ENCODE measurements at regions not wholly inside any gene's neighbourhood (a gene's known extent, or its start where the extent isn't known, plus 50 kb on each side); places are given as distances from the start of the nearest gene placed in this dataset.
A peak's percentile ranks its signal among the peaks of the same experiment; 100 is the strongest.

DNA sequence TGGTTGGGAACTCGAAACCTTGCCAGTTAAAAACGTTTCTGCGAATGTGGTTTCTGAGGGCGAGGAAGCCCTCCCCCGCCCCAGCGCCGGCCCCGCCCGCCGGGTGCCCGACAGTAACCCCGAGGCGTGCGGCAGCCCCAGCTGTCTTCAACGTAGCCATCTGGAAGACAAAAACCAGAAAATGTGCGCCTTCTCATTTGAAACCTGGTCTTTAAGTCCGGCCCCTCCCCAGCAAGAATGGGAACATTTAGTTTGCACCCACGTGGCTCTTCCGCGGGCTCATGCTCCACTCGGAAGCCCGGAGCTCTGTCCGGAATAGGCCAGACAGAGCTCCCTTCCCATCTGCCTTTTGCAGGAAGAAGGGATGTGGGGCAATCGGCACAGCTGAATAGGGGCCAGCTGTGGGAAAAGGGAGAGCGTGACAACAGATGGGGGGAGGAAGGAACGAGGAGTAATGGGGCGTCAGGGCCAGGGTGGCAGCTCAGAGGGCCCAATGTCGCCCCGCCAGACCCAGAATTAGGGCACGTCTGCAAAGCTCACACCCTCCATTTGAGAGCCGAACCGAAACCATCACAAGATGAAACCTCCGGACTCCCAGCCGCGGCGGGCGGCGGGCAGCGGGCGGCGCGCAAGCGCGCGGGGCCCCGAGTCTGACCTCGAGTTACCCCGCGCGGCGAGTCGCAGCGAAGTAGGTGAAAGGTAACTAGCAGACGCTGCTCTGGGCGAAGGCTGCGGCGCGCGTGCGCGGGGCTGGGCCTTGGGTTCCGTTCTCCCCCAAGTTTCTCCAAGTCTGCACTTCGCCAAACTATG is 63.4 kb upstream of the ABCA1 start (continued):
- TF ChIP-seq PATZ1 (tag by site-specific recombination; IDR thresholded peaks at IDR 0.05) (peak; percentile 51; the same call in 1 of the 2 replicates), ZBTB8A (tag by site-specific recombination; IDR thresholded peaks at IDR 0.05) (peak; percentile 84), ZNF600 (tag by site-specific recombination; IDR thresholded peaks at IDR 0.05) (peak; percentile 56), ZNF843 (tag by site-specific recombination; IDR thresholded peaks at IDR 0.05) (0 out of 2 replicates have a peak, but pooled peaks have one; percentile 24)

- ChIA-PET POLR2A (no interaction called here), CTCF (interaction anchor here (0.6 kb wide), 1 partner anchor 354 kb away, joined by 3 read pairs; no protein-coding TSS in a partner anchor)
- no peaks in the 10 kb centered on the region for H3K36me3 ChIP-seq (ENCODE audit: control insufficient read depth in 2 of 2, insufficient read depth in 1 of 2, low read length in 2 of 2)
Observed at GRCh38 chr9:104992659-104993058, 64.7 kb upstream of the ABCA1 start.

More at GRCh38 chr9:104992659-104993058, 64.7 kb upstream of the ABCA1 start:
- peaks cover 3% of the 10 kb centered on the region; the same call in 1 of the 2 replicates for H3K4me1 ChIP-seq (ENCODE audit: control insufficient read depth, insufficient read depth, low read length)
- TF ChIP-seq, protein P1, sequence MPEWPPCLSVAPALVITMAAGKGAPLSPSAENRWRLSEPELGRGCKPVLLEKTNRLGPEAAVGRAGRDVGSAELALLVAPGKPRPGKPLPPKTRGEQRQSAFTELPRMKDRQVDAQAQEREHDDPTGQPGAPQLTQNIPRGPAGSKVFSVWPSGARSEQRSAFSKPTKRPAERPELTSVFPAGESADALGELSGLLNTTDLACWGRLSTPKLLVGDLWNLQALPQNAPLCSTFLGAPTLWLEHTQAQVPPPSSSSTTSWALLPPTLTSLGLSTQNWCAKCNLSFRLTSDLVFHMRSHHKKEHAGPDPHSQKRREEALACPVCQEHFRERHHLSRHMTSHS (tag by site-specific recombination; IDR thresholded peaks at IDR 0.05): no peak
- no peak for TF ChIP-seq ZNF366 (tag by site-specific recombination; conservative IDR thresholded peaks at IDR 0.05)
- no peak for TF ChIP-seq ZNF16 (tag by site-specific recombination; IDR thresholded peaks at IDR 0.05; ENCODE audit: low read depth)
- no peak for TF ChIP-seq ZNF433 (tag by site-specific recombination; IDR thresholded peaks at IDR 0.05; ENCODE audit: low read depth)
- no peak for TF ChIP-seq ZSCAN30 (tag by site-specific recombination; IDR thresholded peaks at IDR 0.05)
- no peak for TF ChIP-seq WT1 (tag by site-specific recombination; IDR thresholded peaks at IDR 0.05)
- no peak for TF ChIP-seq ZSCAN18 (tag by site-specific recombination; IDR thresholded peaks at IDR 0.05)
- TF ChIP-seq, protein P2, sequence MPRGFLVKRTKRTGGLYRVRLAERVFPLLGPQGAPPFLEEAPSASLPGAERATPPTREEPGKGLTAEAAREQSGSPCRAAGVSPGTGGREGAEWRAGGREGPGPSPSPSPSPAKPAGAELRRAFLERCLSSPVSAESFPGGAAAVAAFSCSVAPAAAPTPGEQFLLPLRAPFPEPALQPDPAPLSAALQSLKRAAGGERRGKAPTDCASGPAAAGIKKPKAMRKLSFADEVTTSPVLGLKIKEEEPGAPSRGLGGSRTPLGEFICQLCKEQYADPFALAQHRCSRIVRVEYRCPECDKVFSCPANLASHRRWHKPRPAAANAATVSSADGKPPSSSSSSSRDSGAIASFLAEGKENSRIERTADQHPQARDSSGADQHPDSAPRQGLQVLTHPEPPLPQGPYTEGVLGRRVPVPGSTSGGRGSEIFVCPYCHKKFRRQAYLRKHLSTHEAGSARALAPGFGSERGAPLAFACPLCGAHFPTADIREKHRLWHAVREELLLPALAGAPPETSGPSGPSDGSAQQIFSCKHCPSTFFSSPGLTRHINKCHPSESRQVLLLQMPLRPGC (tag by site-specific recombination; IDR thresholded peaks at IDR 0.05): no peak
- TF ChIP-seq KLF9 (tag by site-specific recombination; IDR thresholded peaks at IDR 0.05; ENCODE audit: low read depth): no peak
- TF ChIP-seq, protein P3, sequence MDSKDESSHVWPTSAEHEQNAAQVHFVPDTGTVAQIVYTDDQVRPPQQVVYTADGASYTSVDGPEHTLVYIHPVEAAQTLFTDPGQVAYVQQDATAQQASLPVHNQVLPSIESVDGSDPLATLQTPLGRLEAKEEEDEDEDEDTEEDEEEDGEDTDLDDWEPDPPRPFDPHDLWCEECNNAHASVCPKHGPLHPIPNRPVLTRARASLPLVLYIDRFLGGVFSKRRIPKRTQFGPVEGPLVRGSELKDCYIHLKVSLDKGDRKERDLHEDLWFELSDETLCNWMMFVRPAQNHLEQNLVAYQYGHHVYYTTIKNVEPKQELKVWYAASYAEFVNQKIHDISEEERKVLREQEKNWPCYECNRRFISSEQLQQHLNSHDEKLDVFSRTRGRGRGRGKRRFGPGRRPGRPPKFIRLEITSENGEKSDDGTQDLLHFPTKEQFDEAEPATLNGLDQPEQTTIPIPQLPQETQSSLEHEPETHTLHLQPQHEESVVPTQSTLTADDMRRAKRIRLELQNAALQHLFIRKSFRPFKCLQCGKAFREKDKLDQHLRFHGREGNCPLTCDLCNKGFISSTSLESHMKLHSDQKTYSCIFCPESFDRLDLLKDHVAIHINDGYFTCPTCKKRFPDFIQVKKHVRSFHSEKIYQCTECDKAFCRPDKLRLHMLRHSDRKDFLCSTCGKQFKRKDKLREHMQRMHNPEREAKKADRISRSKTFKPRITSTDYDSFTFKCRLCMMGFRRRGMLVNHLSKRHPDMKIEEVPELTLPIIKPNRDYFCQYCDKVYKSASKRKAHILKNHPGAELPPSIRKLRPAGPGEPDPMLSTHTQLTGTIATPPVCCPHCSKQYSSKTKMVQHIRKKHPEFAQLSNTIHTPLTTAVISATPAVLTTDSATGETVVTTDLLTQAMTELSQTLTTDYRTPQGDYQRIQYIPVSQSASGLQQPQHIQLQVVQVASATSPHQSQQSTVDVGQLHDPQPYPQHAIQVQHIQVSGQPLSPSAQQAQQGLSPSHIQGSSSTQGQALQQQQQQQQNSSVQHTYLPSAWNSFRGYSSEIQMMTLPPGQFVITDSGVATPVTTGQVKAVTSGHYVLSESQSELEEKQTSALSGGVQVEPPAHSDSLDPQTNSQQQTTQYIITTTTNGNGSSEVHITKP (tag by site-specific recombination; IDR thresholded peaks at IDR 0.05): no peak
- no peak for TF ChIP-seq ZNF654 (tag by site-specific recombination; IDR thresholded peaks at IDR 0.05; ENCODE audit: low read depth)
- no peak for TF ChIP-seq CTCF (tag by site-specific recombination; IDR thresholded peaks at IDR 0.05)
- no peak for TF ChIP-seq GLIS1 (tag by site-specific recombination; IDR thresholded peaks at IDR 0.05)
- no peak for TF ChIP-seq ZNF10 (tag by site-specific recombination; IDR thresholded peaks at IDR 0.05)
- no peak for TF ChIP-seq ZNF2 (tag by site-specific recombination; IDR thresholded peaks at IDR 0.05)
- no peak for TF ChIP-seq ZXDB (tag by site-specific recombination; IDR thresholded peaks at IDR 0.05)
- no peak for TF ChIP-seq ZEB2 (tag by site-specific recombination; IDR thresholded peaks at IDR 0.05)
- no peak overlapping the region for H3K27ac ChIP-seq (ENCODE audit: extremely low read depth, low read depth, low read length)
- H3K4me3 ChIP-seq (ENCODE audit: low read depth, low read length): no peak overlapping the region
- no peaks in the 10 kb centered on the region for H3K9me3 ChIP-seq (ENCODE audit: control insufficient read depth, insufficient read depth, low read depth, low read length)
